H1 (cell line): ENCODE measurements at regions not wholly inside any gene's neighbourhood (a gene's known extent, or its start where the extent isn't known, plus 50 kb on each side); places are given as distances from the start of the nearest gene placed in this dataset.

Experiments used
- CTCF ChIA-PET: fragments of 300-600 bp; sonication (Branson Sonifier 250); formaldehyde crosslinking; loops from one replicate; lab custom pipeline; 2021; ENCODE audit not compliant: partially characterized antibody; lab: Charles Lee
- POLR2A ChIA-PET: fragments of 300-600 bp; sonication (Branson Sonifier 250); formaldehyde crosslinking; loops from one replicate; lab custom pipeline; 2021; ENCODE audit warnings: inconsistent platforms; ENCODE audit not compliant: partially characterized antibody; lab: Charles Lee
- DNase-seq, 2 experiments: peaks; one replicate each; pipeline versions ENCODE4 v3.0.0 to v3.0.0-alpha.2; 2010 to 2022; ENCODE audit warnings: low spot score in 2 of 2, low read depth in 1 of 2, mixed read lengths in 1 of 2
- FAIRE-seq: peaks from 2 replicates; lab custom pipeline; 2011; peaks lifted over from hg19 to GRCh38; lab: Jason Lieb, UNC
- H2AFZ ChIP-seq: 2 replicates; pipeline ENCODE4 v1.8.1; 2012; ENCODE audit warnings: low read length, inconsistent platforms
- H2AK5ac ChIP-seq: 2 replicates; pipeline ENCODE4 v1.6.1; 2013; ENCODE audit warnings: low read depth, low read length
- H2BK120ac ChIP-seq: replicated peaks from 2 replicates; pipeline ENCODE3; 2013; ENCODE audit warnings: low read depth, low read length, inconsistent platforms
- H2BK12ac ChIP-seq: 2 replicates; pipeline ENCODE4 v1.6.1; 2013; ENCODE audit warnings: low read depth, low read length
- H2BK15ac ChIP-seq: 2 replicates; pipeline ENCODE4 v1.6.1; 2013; ENCODE audit warnings: low read length
- H2BK20ac ChIP-seq: 2 replicates; pipeline ENCODE4 v1.6.1; 2013; ENCODE audit warnings: low read length
- H2BK5ac ChIP-seq: 2 replicates; pipeline ENCODE4 v1.6.1; 2013; ENCODE audit warnings: low read depth, low read length
- H3K14ac ChIP-seq: 2 replicates; pipeline ENCODE4 v1.6.1; 2013; ENCODE audit warnings: inconsistent platforms; ENCODE audit not compliant: insufficient read length
- H3K18ac ChIP-seq: 2 replicates; pipeline ENCODE4 v1.6.1; 2013; ENCODE audit warnings: low read length; ENCODE audit errors: extremely low read depth
- H3K23ac ChIP-seq: 2 replicates; pipeline ENCODE4 v1.6.1; 2013; ENCODE audit warnings: inconsistent platforms; ENCODE audit not compliant: insufficient read length
- H3K23me2 ChIP-seq: 2 replicates; pipeline ENCODE4 v1.6.1; 2013; ENCODE audit warnings: low read depth, low read length
- H3K27ac ChIP-seq: 2 replicates; pipeline ENCODE4 v1.6.1; 2011; ENCODE audit warnings: low read depth, low read length, inconsistent platforms
- H3K27me3 ChIP-seq, 4 experiments: replicated peaks in 1 of 4; 1 replicate in 1 of 4; 2 replicates in 3 of 4; pipeline versions ENCODE4 v1.6.1 to v1.8.1; 2011 to 2013; ENCODE audit warnings: low read length in 3 of 4, mild to moderate bottlenecking in 3 of 4, inconsistent platforms in 2 of 4, mixed read lengths in 2 of 4, moderate library complexity in 1 of 4; ENCODE audit not compliant: control insufficient read depth in 3 of 4, insufficient read depth in 3 of 4; ENCODE audit errors: extremely low read depth in 1 of 4
- H3K36me3 ChIP-seq, 4 experiments: 2 replicates each; pipeline versions ENCODE4 v1.6.1 to v1.8.1; 2011 to 2013; ENCODE audit warnings: mild to moderate bottlenecking in 4 of 4, low read length in 3 of 4, moderate library complexity in 2 of 4, control low read depth in 1 of 4, inconsistent platforms in 1 of 4; ENCODE audit not compliant: insufficient read depth in 4 of 4, control insufficient read depth in 2 of 4
- H3K4ac ChIP-seq: replicated peaks from 2 replicates; pipeline ENCODE3; 2013; ENCODE audit warnings: low read length, low read depth, mixed read lengths, inconsistent platforms; ENCODE audit not compliant: insufficient read length
- H3K4me1 ChIP-seq, 4 experiments: replicated peaks in 1 of 4; 1 replicate in 1 of 4; 2 replicates in 3 of 4; pipeline versions ENCODE4 v1.6.1 to v1.8.1; 2011 to 2013; ENCODE audit warnings: low read length in 3 of 4, inconsistent platforms in 2 of 4, mixed read lengths in 1 of 4; ENCODE audit not compliant: insufficient read depth in 4 of 4, control insufficient read depth in 3 of 4
- H3K4me2 ChIP-seq, 2 experiments: 2 replicates each; pipeline versions ENCODE4 v1.6.1 to v1.8.1; 2011 to 2013; ENCODE audit warnings: low read depth in 2 of 2, low read length in 2 of 2, control low read depth in 1 of 2, inconsistent platforms in 1 of 2, mild to moderate bottlenecking in 1 of 2; ENCODE audit not compliant: insufficient read depth in 1 of 2
- H3K4me3 ChIP-seq, 4 experiments: fragments of 200-600, 300-600 bp in 1 of 4; sonication (generic), shearing (Covaris generic), sonication (Bioruptor Twin) in 1 of 4; 2 replicates each; pipeline versions ENCODE4 v1.5.1 to v1.8.1; 2011 to 2016; ENCODE audit warnings: low read length in 4 of 4, low read depth in 3 of 4, control low read depth in 2 of 4, inconsistent platforms in 2 of 4, mild to moderate bottlenecking in 2 of 4, mixed read lengths in 1 of 4, moderate library complexity in 1 of 4; ENCODE audit not compliant: insufficient read depth in 2 of 4; ENCODE audit errors: extremely low read depth in 1 of 4
- H3K56ac ChIP-seq: replicated peaks from 2 replicates; pipeline ENCODE3; 2013; ENCODE audit warnings: low read depth, mild to moderate bottlenecking, mixed read lengths, low read length, inconsistent platforms; ENCODE audit not compliant: insufficient read length
- H3K79me1 ChIP-seq: 2 replicates; pipeline ENCODE4 v1.6.1; 2013; ENCODE audit warnings: low read depth, low read length, control low read depth
- H3K79me2 ChIP-seq, 2 experiments: 2 replicates each; pipeline versions ENCODE4 v1.6.1 to v1.8.1; 2012 to 2013; ENCODE audit warnings: low read length in 2 of 2, mild to moderate bottlenecking in 2 of 2, inconsistent platforms in 1 of 2; ENCODE audit not compliant: insufficient read depth in 2 of 2, control insufficient read depth in 1 of 2
- H3K9ac ChIP-seq, 4 experiments: replicated peaks in 1 of 4; 1 replicate in 1 of 4; 2 replicates in 3 of 4; pipeline versions ENCODE4 v1.6.1 to v1.8.1; 2011 to 2013; ENCODE audit warnings: low read depth in 3 of 4, low read length in 3 of 4, control low read depth in 2 of 4, mild to moderate bottlenecking in 2 of 4, moderate library complexity in 2 of 4, inconsistent platforms in 1 of 4; ENCODE audit errors: extremely low read depth in 1 of 4
- H3K9me3 ChIP-seq, 2 experiments: 2 replicates each; pipeline versions ENCODE4 v1.6.1 to v1.8.1; 2012 to 2013; ENCODE audit warnings: mild to moderate bottlenecking in 2 of 2, moderate library complexity in 2 of 2, control low read depth in 1 of 2, inconsistent platforms in 1 of 2, low read depth in 1 of 2, low read length in 1 of 2, mixed read lengths in 1 of 2; ENCODE audit not compliant: insufficient read depth in 2 of 2
- H4K20me1 ChIP-seq, 2 experiments: replicated peaks in 1 of 2; 2 replicates each; pipeline versions ENCODE3 to v1.8.1; 2011 to 2013; ENCODE audit warnings: inconsistent platforms in 2 of 2, low read length in 2 of 2, mild to moderate bottlenecking in 1 of 2; ENCODE audit not compliant: insufficient read depth in 2 of 2, control insufficient read depth in 1 of 2
- H4K5ac ChIP-seq: 2 replicates; pipeline ENCODE4 v1.6.1; 2013; ENCODE audit warnings: low read length, low read depth, mixed read lengths, inconsistent platforms; ENCODE audit not compliant: insufficient read length
- H4K8ac ChIP-seq: 2 replicates; pipeline ENCODE4 v1.8.0; 2013; ENCODE audit warnings: mild to moderate bottlenecking, moderate library complexity, low read length, inconsistent platforms; ENCODE audit not compliant: insufficient read depth; ENCODE audit errors: extremely low read depth
- H4K91ac ChIP-seq: replicated peaks from 2 replicates; pipeline ENCODE3; 2013; ENCODE audit warnings: low read length, mixed read lengths, inconsistent platforms; ENCODE audit not compliant: insufficient read length
- ATF2 ChIP-seq: IDR thresholded peaks from 2 replicates; pipeline ENCODE4 v1.6.1; 2012; ENCODE audit warnings: low read length, inconsistent platforms
- ATF3 ChIP-seq: IDR thresholded peaks from 2 replicates; pipeline ENCODE4 v1.6.1; 2011; ENCODE audit warnings: low read depth, mild to moderate bottlenecking, low read length; ENCODE audit not compliant: insufficient read depth
- BRCA1 ChIP-seq: IDR thresholded peaks from 2 replicates; pipeline ENCODE4 v1.6.1; 2012; ENCODE audit warnings: low read depth, low read length, improper control_type of control experiment
- CHD2 ChIP-seq: IDR thresholded peaks from 2 replicates; pipeline ENCODE4 v1.6.1; 2012; ENCODE audit warnings: low read length, improper control_type of control experiment
- CREB1 ChIP-seq: IDR thresholded peaks from 2 replicates; pipeline ENCODE4 v1.6.1; 2012; ENCODE audit warnings: inconsistent platforms
- JUN ChIP-seq: IDR thresholded peaks from 2 replicates; pipeline ENCODE4 v1.6.1; 2011; ENCODE audit warnings: low read depth, mild to moderate bottlenecking, improper control_type of control experiment, low read length
- MAFK ChIP-seq: IDR thresholded peaks from 2 replicates; pipeline ENCODE4 v1.6.1; 2012; ENCODE audit warnings: low read depth, mild to moderate bottlenecking, improper control_type of control experiment, low read length
- PHF8 ChIP-seq: fragments of 200-600 bp; sonication (generic); conservative IDR thresholded peaks from 2 replicates; pipeline ENCODE4 v1.7.1; 2012; ENCODE audit warnings: low read depth, mild to moderate bottlenecking, inconsistent platforms, low read length, moderate library complexity
- POLR2AphosphoS5 ChIP-seq: IDR thresholded peaks from 2 replicates; pipeline ENCODE4 v1.6.1; 2011; ENCODE audit warnings: low read depth, low read length
- RBBP5 ChIP-seq: IDR thresholded peaks from 2 replicates; pipeline ENCODE4 v1.7.1; 2012; ENCODE audit warnings: low read depth, mild to moderate bottlenecking, inconsistent platforms, low read length, moderate library complexity, borderline replicate concordance
- SP2 ChIP-seq: IDR thresholded peaks from 2 replicates; pipeline ENCODE4 v1.6.1; 2012; ENCODE audit warnings: mild to moderate bottlenecking, low read length, inconsistent platforms
- TAF1 ChIP-seq: IDR thresholded peaks from 2 replicates; pipeline ENCODE4 v1.6.1; 2011; ENCODE audit warnings: mild to moderate bottlenecking, low read depth, low read length
- TAF7 ChIP-seq: optimal IDR thresholded peaks from 2 replicates; pipeline ENCODE3; 2011; ENCODE audit warnings: low read depth, mild to moderate bottlenecking, inconsistent platforms, low read length, moderate library complexity, borderline replicate concordance
- ZNF274 ChIP-seq: IDR thresholded peaks from 2 replicates; pipeline ENCODE4 v1.7.0; 2012; ENCODE audit warnings: low read length, borderline replicate concordance; ENCODE audit errors: extremely low read depth
- WGBS, 2 experiments: shearing (Covaris generic) in 1 of 2; methylation state at CpG; one replicate each; pipeline versions ENCODE4 v1.1.6 to v1.1.7; 2013 to 2015; ENCODE audit warnings: low lambda C conversion rate in 2 of 2, mixed read lengths in 2 of 2, inconsistent platforms in 1 of 2, low coverage in 1 of 2, missing lambda C conversion rate in 1 of 2; ENCODE audit not compliant: insufficient replicate concordance in 2 of 2, insufficient coverage in 1 of 2, insufficient read length in 1 of 2; ENCODE audit errors: extremely low coverage in 1 of 2, missing lambda C conversion rate in 1 of 2; 5-methylcytosine and 5-hydroxymethylcytosine counted together

GRCh38 chr5:126093041-126093440 is 330.2 kb upstream of the GRAMD2B start:
- no peaks in the 10 kb centered on the region for H3K27me3 ChIP-seq
- H2BK120ac ChIP-seq: no peak overlapping the region
- no peak overlapping the region for H3K18ac ChIP-seq
- no peaks in the 10 kb centered on the region for H3K79me1 ChIP-seq
- no peak overlapping the region for H2BK12ac ChIP-seq
- H4K5ac ChIP-seq: no peak overlapping the region
- no peaks in the 10 kb centered on the region for H3K23me2 ChIP-seq
- WGBS, 2 experiments: 48% methylated on average over 2 of the region's 2 CpGs; no CpG with 5 or more reads in 1 of the 2 experiments
- ChIA-PET POLR2A (no interaction called here), CTCF (interaction anchor here (1.4 kb wide), 1 partner anchor 9 kb away, joined by 4 read pairs; no protein-coding TSS in a partner anchor)
- no peak overlapping the region for H3K4me3 ChIP-seq
- H4K91ac ChIP-seq: no peak overlapping the region
- no peak overlapping the region for H2AFZ ChIP-seq
- no peak overlapping the region for H3K56ac ChIP-seq
- no peak overlapping the region for H2BK5ac ChIP-seq
- H3K4me2 ChIP-seq: no peak overlapping the region
- H4K8ac ChIP-seq: no peak overlapping the region
- no peak overlapping the region for H2BK20ac ChIP-seq
- no peak overlapping the region for H2AK5ac ChIP-seq
- no peaks in the 10 kb centered on the region for H3K4me1 ChIP-seq
- H4K20me1 ChIP-seq: no peaks in the 10 kb centered on the region
- no peak overlapping the region for H2BK15ac ChIP-seq
- no peaks in the 10 kb centered on the region for H3K79me2 ChIP-seq
- DNase-seq (no peak), FAIRE-seq (no peak)
- H3K23ac ChIP-seq: no peak overlapping the region
- H3K36me3 ChIP-seq: no peaks in the 10 kb centered on the region
- H3K4ac ChIP-seq: no peak overlapping the region
- no peaks in the 10 kb centered on the region; a peak in 1 of 4 replicates for H3K9me3 ChIP-seq
- no peak overlapping the region for H3K14ac ChIP-seq
- H3K9ac ChIP-seq: no peak overlapping the region
- no peak overlapping the region for H3K27ac ChIP-seq
- no peak for TF ChIP-seq TAF7
- TF ChIP-seq MAFK: no peak
- TF ChIP-seq JUN: no peak
- TF ChIP-seq CREB1: no peak
- no peak for TF ChIP-seq ATF3
- TF ChIP-seq PHF8: no peak
- no peak for TF ChIP-seq POLR2AphosphoS5
- no peak for TF ChIP-seq ATF2
- TF ChIP-seq CHD2: no peak
- no peak for TF ChIP-seq SP2
- no peak for TF ChIP-seq TAF1
- no peak for TF ChIP-seq RBBP5
- TF ChIP-seq ZNF274: no peak
- TF ChIP-seq BRCA1: no peak
